Stomach (tissue), 8 donors: ENCODE measurements at regions not wholly inside any gene's neighbourhood (a gene's known extent, or its start where the extent isn't known, plus 50 kb on each side); places are given as distances from the start of the nearest gene placed in this dataset.

Experiments
- DNase-seq, 2 donors: peaks; one replicate each; pipeline versions ENCODE4 v3.0.0 to v3.0.0-alpha.2; 2013 to 2019
- H3K27ac ChIP-seq, 5 donors: fragments of 200-600 bp in 4 of 5; sonication (generic) in 4 of 5; one replicate each; pipeline ENCODE4 v1.5.1; 2013 to 2019; ENCODE audit warnings: mild to moderate bottlenecking in 1 of 5, moderate library complexity in 1 of 5
- H3K27me3 ChIP-seq, 3 donors: fragments of 200-600 bp; sonication (generic); one replicate each; pipeline ENCODE4 v1.5.1; 2017 to 2019; ENCODE audit warnings: mixed run types in 1 of 3
- H3K36me3 ChIP-seq, 4 donors: fragments of 200-600 bp; sonication (generic); 1 replicate in 3 of 4; 2 replicates in 1 of 4; pipeline ENCODE4 v1.5.1; 2016 to 2019
- H3K4me1 ChIP-seq, 4 donors: fragments of 200-600 bp; sonication (generic); one replicate each; pipeline ENCODE4 v1.5.1; 2016 to 2019
- H3K4me3 ChIP-seq, 4 donors: fragments of 200-600 bp; sonication (generic) in 3 of 4; one replicate each; pipeline ENCODE4 v1.5.1; 2016 to 2019; ENCODE audit warnings: mild to moderate bottlenecking in 1 of 4
- H3K9me3 ChIP-seq, 4 donors: fragments of 200-600 bp; sonication (generic); one replicate each; pipeline ENCODE4 v1.5.1; 2016 to 2019
- CTCF ChIP-seq, 7 experiments: fragments of 450-650 bp in 4 of 7; fragments of 200-600 bp in 3 of 7; sonication (generic) in 3 of 7; IDR thresholded peaks; one replicate each; pipeline ENCODE4 v1.5.1; 2016 to 2019; ENCODE audit warnings: antibody characterized with exemption in 7 of 7, control low read depth in 2 of 7, mild to moderate bottlenecking in 1 of 7
- EP300 ChIP-seq: sonication (generic); formaldehyde crosslinking; IDR thresholded peaks from one replicate; pipeline ENCODE4 v1.6.1; 2017; ENCODE audit warnings: antibody characterized with exemption
- POLR2A ChIP-seq, 4 donors: fragments of 450-650 bp; IDR thresholded peaks; one replicate each; pipeline ENCODE4 v1.6.1; 2016; ENCODE audit warnings: antibody characterized with exemption in 4 of 4, control low read depth in 2 of 4, mild to moderate bottlenecking in 1 of 4, moderate library complexity in 1 of 4
- POLR2AphosphoS5 ChIP-seq, 3 donors: sonication (generic); formaldehyde crosslinking; IDR thresholded peaks; one replicate each; pipeline ENCODE4 v1.6.1; 2016; ENCODE audit warnings: antibody characterized with exemption in 3 of 3
- WGBS, 5 donors: extraction: QIAGEN DNeasy Blood & Tissue Kit in 3 of 5; methylation state at CpG; one replicate each; pipeline versions ENCODE4 v1.1.5 to v1.1.7; 2013 to 2018; 5-methylcytosine and 5-hydroxymethylcytosine counted together
- intact Hi-C: fragments of 100-400 bp; cut with DNase I; formaldehyde crosslinking; loops from one replicate; pipeline ENCODE4 v1.15.1; 2023; ENCODE audit warnings: low total_unique reads
- donor health status: healthy with polysubstance abuse.
- donor health status: Bipolar disorder and iron deficiency.
- donor health status: healthy.

DNA sequence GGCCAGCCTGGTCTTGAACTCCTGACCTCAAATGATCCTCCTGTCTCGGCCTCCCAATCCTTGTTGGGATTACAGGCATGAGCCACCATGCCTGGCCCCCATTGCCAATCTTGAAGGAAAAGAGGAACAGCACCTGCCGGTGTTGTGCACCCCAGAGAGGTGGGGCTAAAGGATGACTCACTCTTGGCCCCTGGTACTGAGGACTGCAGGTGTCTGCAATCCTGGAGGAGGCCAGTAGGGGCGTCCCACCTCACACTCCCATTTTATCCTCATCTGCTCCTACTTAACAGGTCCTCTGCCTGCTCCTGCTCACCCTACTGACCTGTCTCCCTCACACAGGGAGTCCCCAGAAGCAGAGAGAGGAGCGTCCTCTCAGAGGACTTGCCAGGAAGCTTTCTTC lies 390.4 kb downstream of the ARHGEF28 start:
- no peaks in the 10 kb centered on the region for H3K27me3 ChIP-seq
- no peak for DNase-seq
- no peaks in the 10 kb centered on the region for H3K4me1 ChIP-seq
- WGBS, 5 donors, result 73 to 83% (median 81%) methylated on average over 4 of the region's 4 CpGs
- intact Hi-C loops, result no loop called here
- H3K4me3 ChIP-seq, result no peak overlapping the region
- H3K27ac ChIP-seq, result no peak overlapping the region
- H3K36me3 ChIP-seq, result no peaks in the 10 kb centered on the region
- H3K9me3 ChIP-seq, result no peaks in the 10 kb centered on the region
- TF ChIP-seq POLR2AphosphoS5 (IDR thresholded peaks at IDR 0.05) (no peak), EP300 (no peak), POLR2A (IDR thresholded peaks at IDR 0.05) (no peak), CTCF (IDR thresholded peaks at IDR 0.05) (no peak)

- Histone ChIP-seq H3K9me3 (no peaks in the 10 kb centered on the region), H3K36me3 (no peaks in the 10 kb centered on the region), H3K27ac (no peak overlapping the region), H3K27me3 (no peaks in the 10 kb centered on the region), H3K4me3 (no peak overlapping the region), H3K4me1 (no peaks in the 10 kb centered on the region)
- TF ChIP-seq EP300, result no peak
- no peak for TF ChIP-seq POLR2A (IDR thresholded peaks at IDR 0.05)
- TF ChIP-seq POLR2AphosphoS5 (IDR thresholded peaks at IDR 0.05), result no peak
- no peak for TF ChIP-seq CTCF (IDR thresholded peaks at IDR 0.05)
- WGBS, 5 donors, result 89 to 98% (median 95%) methylated on average over 1 of the region's 1 CpG
- intact Hi-C loops, result no loop called here
- no peak for DNase-seq
Observed at GRCh38 chr5:74015716-74016115, 389.7 kb downstream of the ARHGEF28 start.

GRCh38 chr5:74013222-74013621 lies 387.2 kb downstream of the ARHGEF28 start:
- no peak overlapping the region for H3K27ac ChIP-seq
- no peaks in the 10 kb centered on the region for H3K36me3 ChIP-seq
- TF ChIP-seq POLR2AphosphoS5 (IDR thresholded peaks at IDR 0.05), result no peak
- no peak for TF ChIP-seq CTCF (IDR thresholded peaks at IDR 0.05)
- TF ChIP-seq EP300, result no peak
- no peak for TF ChIP-seq POLR2A (IDR thresholded peaks at IDR 0.05)
- no peak for DNase-seq
- WGBS, 5 donors, result 61 to 74% (median 70%) methylated on average over 2 of the region's 2 CpGs
- intact Hi-C loops, result no loop called here
- no peaks in the 10 kb centered on the region for H3K9me3 ChIP-seq
- H3K4me3 ChIP-seq, result no peak overlapping the region
- no peaks in the 10 kb centered on the region for H3K27me3 ChIP-seq
- no peaks in the 10 kb centered on the region for H3K4me1 ChIP-seq

DNA sequence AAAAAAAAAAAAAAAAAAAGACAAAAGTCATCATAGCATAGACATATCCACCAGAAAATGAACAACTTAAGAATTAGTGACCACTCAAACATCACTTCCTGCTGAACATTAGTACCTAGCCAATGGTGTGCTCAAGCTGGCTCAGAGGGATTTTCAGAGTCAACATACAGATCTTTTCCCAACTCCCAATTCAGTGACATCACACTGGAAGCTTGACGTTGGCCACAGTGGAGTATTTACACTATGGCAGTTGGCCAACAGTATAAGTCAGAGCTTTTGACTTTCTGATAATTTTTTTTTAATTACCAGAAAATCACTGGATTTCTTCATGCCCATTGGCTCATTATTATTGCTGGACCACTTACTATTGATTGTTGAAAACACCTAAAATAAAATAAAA lies 383.5 kb downstream of the ARHGEF28 start:
- WGBS, 5 donors, result 19 to 30% (median 21%) methylated on average over 1 of the region's 1 CpG
- intact Hi-C loops, result no loop called here
- Histone ChIP-seq H3K27me3 (no peaks in the 10 kb centered on the region), H3K4me1 (no peaks in the 10 kb centered on the region), H3K36me3 (no peaks in the 10 kb centered on the region), H3K9me3 (no peaks in the 10 kb centered on the region), H3K27ac (no peak overlapping the region), H3K4me3 (no peak overlapping the region)
- no peak for TF ChIP-seq EP300
- DNase-seq, result no peak

- TF ChIP-seq POLR2A (IDR thresholded peaks at IDR 0.05), result no peak
- TF ChIP-seq EP300, result no peak
- no peak for TF ChIP-seq CTCF (IDR thresholded peaks at IDR 0.05)
- Histone ChIP-seq H3K4me1 (no peaks in the 10 kb centered on the region), H3K27ac (no peak overlapping the region), H3K4me3 (no peak overlapping the region), H3K9me3 (no peaks in the 10 kb centered on the region), H3K36me3 (no peaks in the 10 kb centered on the region), H3K27me3 (no peaks in the 10 kb centered on the region)
- intact Hi-C loops, result no loop called here
- 0% methylated on average over 1 of the region's 1 CpG for WGBS, 5 donors
- no peak for DNase-seq
Observed at GRCh38 chr5:74007193-74007592, 381.2 kb downstream of the ARHGEF28 start.
